WERI-Rb-1 (cell line): ENCODE measurements at regions not wholly inside any gene's neighbourhood (a gene's known extent, or its start where the extent isn't known, plus 50 kb on each side); places are given as distances from the start of the nearest gene placed in this dataset.

ENCODE experiments used
- DNase-seq: peaks from one replicate; pipeline ENCODE4 v3.0.0-alpha.2; 2020
- H3K27ac ChIP-seq: fragments of 250-450 bp; sonication (Bioruptor Pico); 2 replicates; pipeline ENCODE4 v1.5.1; 2020; ENCODE audit warnings: mild to moderate bottlenecking, moderate library complexity
- H3K27me3 ChIP-seq: fragments of 250-450 bp; sonication (Bioruptor Pico); 2 replicates; pipeline ENCODE4 v1.5.1; 2021; ENCODE audit warnings: mild to moderate bottlenecking, low read depth, moderate library complexity; ENCODE audit not compliant: insufficient read depth, severe bottlenecking
- H3K36me3 ChIP-seq: fragments of 250-450 bp; sonication (Bioruptor Pico); 2 replicates; pipeline ENCODE4 v1.5.1; 2020; ENCODE audit warnings: mild to moderate bottlenecking, moderate library complexity
- H3K4me3 ChIP-seq: 2 replicates; pipeline ENCODE4 v1.5.1; 2011; ENCODE audit warnings: low read depth, mild to moderate bottlenecking, control low read depth, low read length
- H3K9me3 ChIP-seq: fragments of 250-450 bp; sonication (Bioruptor Pico); 2 replicates; pipeline ENCODE4 v1.5.1; 2021; ENCODE audit warnings: mild to moderate bottlenecking, moderate library complexity; ENCODE audit not compliant: severe bottlenecking
- TF ChIP-seq, protein P1 (sequence below): IDR thresholded peaks from 2 replicates; pipeline ENCODE4 v1.5.1; 2011; ENCODE audit warnings: low read depth, mild to moderate bottlenecking, control low read depth, inconsistent platforms, low read length

DNA sequence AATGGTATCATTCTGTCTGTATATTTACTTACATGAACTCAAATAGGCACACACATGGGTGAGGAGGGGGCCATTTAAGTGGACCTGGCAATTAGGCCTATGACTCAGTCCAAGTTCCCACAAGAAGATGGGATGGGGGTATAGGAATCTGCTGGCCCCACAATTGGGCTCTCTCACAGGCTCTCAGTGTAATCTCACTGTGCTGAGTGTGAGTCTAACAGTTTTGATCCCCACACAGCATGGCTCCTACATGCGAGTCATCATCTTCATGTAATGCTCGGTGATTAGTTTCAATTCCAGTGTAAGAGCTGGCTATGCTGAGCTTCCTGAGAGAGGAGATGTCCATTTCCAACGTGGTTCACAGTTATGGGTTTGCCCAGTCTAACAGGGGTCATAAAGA is 114.0 kb downstream of the GATA6 start:
- TF ChIP-seq, protein P1, sequence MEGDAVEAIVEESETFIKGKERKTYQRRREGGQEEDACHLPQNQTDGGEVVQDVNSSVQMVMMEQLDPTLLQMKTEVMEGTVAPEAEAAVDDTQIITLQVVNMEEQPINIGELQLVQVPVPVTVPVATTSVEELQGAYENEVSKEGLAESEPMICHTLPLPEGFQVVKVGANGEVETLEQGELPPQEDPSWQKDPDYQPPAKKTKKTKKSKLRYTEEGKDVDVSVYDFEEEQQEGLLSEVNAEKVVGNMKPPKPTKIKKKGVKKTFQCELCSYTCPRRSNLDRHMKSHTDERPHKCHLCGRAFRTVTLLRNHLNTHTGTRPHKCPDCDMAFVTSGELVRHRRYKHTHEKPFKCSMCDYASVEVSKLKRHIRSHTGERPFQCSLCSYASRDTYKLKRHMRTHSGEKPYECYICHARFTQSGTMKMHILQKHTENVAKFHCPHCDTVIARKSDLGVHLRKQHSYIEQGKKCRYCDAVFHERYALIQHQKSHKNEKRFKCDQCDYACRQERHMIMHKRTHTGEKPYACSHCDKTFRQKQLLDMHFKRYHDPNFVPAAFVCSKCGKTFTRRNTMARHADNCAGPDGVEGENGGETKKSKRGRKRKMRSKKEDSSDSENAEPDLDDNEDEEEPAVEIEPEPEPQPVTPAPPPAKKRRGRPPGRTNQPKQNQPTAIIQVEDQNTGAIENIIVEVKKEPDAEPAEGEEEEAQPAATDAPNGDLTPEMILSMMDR, result no peak
- Histone ChIP-seq H3K27me3 (peaks cover 88% of the 10 kb centered on the region), H3K9me3 (no peaks in the 10 kb centered on the region), H3K36me3 (no peaks in the 10 kb centered on the region), H3K4me3 (no peak overlapping the region), H3K27ac (no peak overlapping the region)
- no peak for DNase-seq

DNA sequence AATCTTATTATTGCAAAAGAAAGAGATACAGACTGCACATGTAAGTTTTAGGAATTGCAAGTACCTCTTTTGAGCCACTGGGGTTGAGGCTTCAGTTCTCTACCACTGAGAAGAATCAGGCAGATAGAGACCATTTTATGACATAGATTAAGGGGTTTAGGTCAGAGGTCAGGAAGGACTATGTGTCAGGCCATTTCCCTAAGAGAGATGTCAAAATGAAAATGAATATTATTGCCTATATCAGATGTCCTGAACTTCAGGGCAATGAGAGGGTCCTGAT is 113.7 kb downstream of the GATA6 start:
- TF ChIP-seq, protein P1, result no peak
- Histone ChIP-seq H3K36me3 (no peaks in the 10 kb centered on the region), H3K27me3 (peaks cover 88% of the 10 kb centered on the region), H3K9me3 (no peaks in the 10 kb centered on the region), H3K27ac (no peak overlapping the region), H3K4me3 (no peak overlapping the region)
- no peak for DNase-seq

DNA sequence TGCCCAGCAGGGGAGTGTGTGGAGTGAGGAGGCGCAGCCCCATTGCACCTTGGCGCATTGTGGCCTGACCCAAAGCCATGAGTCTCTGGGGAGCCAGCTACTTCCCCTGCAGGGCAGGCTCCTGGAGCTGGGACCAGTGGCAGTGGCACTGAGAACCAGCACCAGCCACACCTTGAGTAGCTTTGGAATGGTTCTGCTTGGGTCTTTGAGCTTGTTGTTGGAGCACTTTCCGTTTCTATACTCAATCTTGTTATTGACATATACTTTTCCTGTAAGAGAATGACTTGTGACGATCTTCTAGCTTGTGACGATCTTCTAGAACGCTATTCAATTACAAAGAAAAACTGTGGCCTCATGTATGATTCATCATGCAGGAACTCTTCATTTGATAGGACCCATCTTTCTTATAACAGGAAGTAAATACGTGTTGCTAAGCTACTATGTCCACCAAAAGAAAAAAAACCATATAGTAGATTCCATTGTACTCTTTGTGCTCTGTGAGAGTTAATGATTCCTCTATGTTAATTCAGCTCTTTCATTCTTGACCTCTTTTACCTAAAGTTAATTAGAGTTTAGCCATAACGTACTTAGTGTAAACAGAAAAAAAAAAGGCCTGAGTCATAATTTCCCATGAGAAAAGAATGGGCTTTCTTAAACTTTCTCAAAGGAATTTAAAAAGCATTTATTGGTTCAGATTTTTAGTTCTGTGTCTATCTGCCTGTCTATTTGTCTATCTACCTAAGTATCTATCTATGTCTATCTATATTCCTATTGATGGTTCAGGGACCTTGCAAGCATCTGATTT is 113.1 kb downstream of the GATA6 start:
- no peak for DNase-seq
- peaks cover 89% of the 10 kb centered on the region for H3K27me3 ChIP-seq
- H3K27ac ChIP-seq, result no peak overlapping the region
- no peaks in the 10 kb centered on the region for H3K36me3 ChIP-seq
- TF ChIP-seq, protein P1, result no peak
- H3K9me3 ChIP-seq, result no peaks in the 10 kb centered on the region
- no peak overlapping the region for H3K4me3 ChIP-seq

DNA sequence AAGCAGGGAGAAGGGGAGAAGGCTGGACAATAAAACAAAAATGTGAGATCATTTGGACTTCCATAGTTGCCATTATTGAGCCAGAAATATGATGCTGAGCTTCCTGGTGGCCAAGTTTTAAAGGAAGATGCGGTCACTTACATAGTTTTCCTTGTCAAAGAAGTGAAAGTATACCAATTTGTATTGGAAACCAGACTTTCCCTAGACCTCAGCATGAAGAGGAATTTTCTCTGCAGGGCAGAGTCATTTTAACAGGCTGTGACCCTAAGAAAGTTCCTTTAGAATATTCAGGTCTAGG is 111.0 kb downstream of the GATA6 start:
- TF ChIP-seq, protein P1, result no peak
- H3K27ac ChIP-seq, result no peak overlapping the region
- no peaks in the 10 kb centered on the region for H3K9me3 ChIP-seq

DNA sequence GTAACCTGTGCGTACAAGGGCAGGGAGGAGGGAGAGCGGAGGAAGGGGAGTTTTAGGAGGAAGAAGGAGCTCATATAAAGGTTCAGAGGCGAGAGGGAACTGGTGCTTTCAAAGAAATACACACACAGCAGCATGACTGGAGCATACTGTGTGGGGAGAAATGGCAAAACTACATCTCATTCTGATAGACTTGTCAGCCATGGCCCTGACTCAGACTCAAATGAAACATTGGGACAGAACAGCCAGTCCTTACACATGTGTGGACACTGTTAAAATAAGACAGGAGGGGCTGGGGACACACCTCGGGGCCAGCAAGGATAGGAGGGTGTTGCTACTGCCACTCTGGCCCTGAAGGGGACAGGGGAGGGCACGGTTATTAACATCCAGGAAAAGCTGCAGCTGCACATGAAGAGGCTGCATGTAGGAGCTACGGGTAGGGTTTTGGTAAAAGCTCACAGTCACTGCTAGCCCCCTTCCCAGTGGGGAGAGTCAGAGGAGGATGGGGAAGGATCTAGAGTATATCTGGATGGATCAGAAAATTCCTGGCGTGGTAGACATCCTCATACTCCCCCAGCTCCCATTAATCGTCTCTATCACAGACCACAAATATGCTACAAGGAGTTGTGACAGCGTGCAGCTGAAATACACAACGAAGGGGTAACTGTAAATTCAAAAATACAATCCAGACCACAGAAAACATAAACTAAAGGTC is 110.5 kb downstream of the GATA6 start:
- H3K36me3 ChIP-seq, result no peaks in the 10 kb centered on the region
- H3K27me3 ChIP-seq, result peaks cover 83% of the 10 kb centered on the region
- no peak for DNase-seq
- TF ChIP-seq, protein P1, result no peak
- H3K4me3 ChIP-seq, result no peak overlapping the region
- no peak overlapping the region for H3K27ac ChIP-seq
- H3K9me3 ChIP-seq, result no peaks in the 10 kb centered on the region

More for the DNA sequence above, 111.0 kb downstream of the GATA6 start:
- Histone ChIP-seq H3K4me3 (no peak overlapping the region), H3K27me3 (peaks cover 83% of the 10 kb centered on the region), H3K36me3 (no peaks in the 10 kb centered on the region)
- DNase-seq, result no peak
